ENCODE measurements at regions not wholly inside any gene's neighbourhood (a gene's known extent, or its start where the extent isn't known, plus 50 kb on each side); places are given as distances from the start of the nearest gene placed in this dataset.

- POLR2A ChIA-PET, result no interaction called here
- Histone ChIP-seq H3K9me3 (ENCODE audit: low read length) (no peaks in the 10 kb centered on the region), H3K9ac (ENCODE audit: insufficient read depth, low read depth, low read length) (no peak overlapping the region), H3K79me2 (ENCODE audit: insufficient read depth, low read length) (no peaks in the 10 kb centered on the region), H3K4me1 (ENCODE audit: insufficient read depth, low read length) (no peaks in the 10 kb centered on the region), H3K36me3 (replicated peaks in 1 of 2; ENCODE audit: control insufficient read depth in 1 of 2, insufficient read depth in 2 of 2, low read length in 2 of 2) (no peaks in the 10 kb centered on the region), H4K20me1 (ENCODE audit: insufficient read depth, low read length) (no peaks in the 10 kb centered on the region), H3K27ac (ENCODE audit: extremely low read length, insufficient read depth, low read length) (no peak overlapping the region), H3K27me3 (ENCODE audit: control insufficient read depth in 1 of 2, insufficient read depth in 2 of 2, low read length in 2 of 2) (peaks cover 0 to 3% of the 10 kb centered on the region in 2 experiments; a peak in 1 of 5 replicates), H3K4me3 (replicated peaks in 1 of 3; ENCODE audit: insufficient read depth in 1 of 3, low read depth in 2 of 3, low read length in 3 of 3) (no peak overlapping the region), H3K4me2 (ENCODE audit: low read depth, low read length) (no peak overlapping the region), H2AFZ (ENCODE audit: low read length) (no peak overlapping the region)
- CTCF ChIA-PET (ENCODE audit: low intra/inter-chr PET ratio, low total read pairs), result no interaction called here
- WGBS (ENCODE audit: low lambda C conversion rate), result 0% methylated on average over 3 of the region's 3 CpGs
- intact Hi-C loops (cut with micrococcal nuclease; ENCODE audit: unreplicated experiment) (loop anchor here (5.0 kb wide), 1 partner anchor 1331 kb away; no protein-coding TSS in a partner anchor), in situ Hi-C loops (cut with HindIII; ENCODE audit: extremely low pct_ligation_motif_present, low pct_unique_long_range_greater_than_20kb) (no loop called here)
- FAIRE-seq, result no peak
- no peak for ATAC-seq
- no TSS peak for BruUV-seq (replicated peaks)
- DNase-seq (ENCODE audit: low spot score), result no peak
- TF ChIP-seq NKX3-1 (CRISPR knock-in tag; IDR thresholded peaks at IDR 0.05), result no peak
- TF ChIP-seq ZNF580 (CRISPR knock-in tag; IDR thresholded peaks at IDR 0.05; ENCODE audit: borderline replicate concordance, low read depth), result no peak
- TF ChIP-seq, protein P1, sequence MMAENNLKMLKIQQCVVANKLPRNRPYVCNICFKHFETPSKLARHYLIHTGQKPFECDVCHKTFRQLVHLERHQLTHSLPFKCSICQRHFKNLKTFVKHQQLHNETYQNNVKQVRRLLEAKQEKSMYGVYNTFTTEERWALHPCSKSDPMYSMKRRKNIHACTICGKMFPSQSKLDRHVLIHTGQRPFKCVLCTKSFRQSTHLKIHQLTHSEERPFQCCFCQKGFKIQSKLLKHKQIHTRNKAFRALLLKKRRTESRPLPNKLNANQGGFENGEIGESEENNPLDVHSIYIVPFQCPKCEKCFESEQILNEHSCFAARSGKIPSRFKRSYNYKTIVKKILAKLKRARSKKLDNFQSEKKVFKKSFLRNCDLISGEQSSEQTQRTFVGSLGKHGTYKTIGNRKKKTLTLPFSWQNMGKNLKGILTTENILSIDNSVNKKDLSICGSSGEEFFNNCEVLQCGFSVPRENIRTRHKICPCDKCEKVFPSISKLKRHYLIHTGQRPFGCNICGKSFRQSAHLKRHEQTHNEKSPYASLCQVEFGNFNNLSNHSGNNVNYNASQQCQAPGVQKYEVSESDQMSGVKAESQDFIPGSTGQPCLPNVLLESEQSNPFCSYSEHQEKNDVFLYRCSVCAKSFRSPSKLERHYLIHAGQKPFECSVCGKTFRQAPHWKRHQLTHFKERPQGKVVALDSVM (CRISPR knock-in tag; IDR thresholded peaks at IDR 0.05), result no peak
- no peak for TF ChIP-seq ATF5 (CRISPR knock-in tag; IDR thresholded peaks at IDR 0.05; ENCODE audit: low read depth)
- TF ChIP-seq, protein P2, sequence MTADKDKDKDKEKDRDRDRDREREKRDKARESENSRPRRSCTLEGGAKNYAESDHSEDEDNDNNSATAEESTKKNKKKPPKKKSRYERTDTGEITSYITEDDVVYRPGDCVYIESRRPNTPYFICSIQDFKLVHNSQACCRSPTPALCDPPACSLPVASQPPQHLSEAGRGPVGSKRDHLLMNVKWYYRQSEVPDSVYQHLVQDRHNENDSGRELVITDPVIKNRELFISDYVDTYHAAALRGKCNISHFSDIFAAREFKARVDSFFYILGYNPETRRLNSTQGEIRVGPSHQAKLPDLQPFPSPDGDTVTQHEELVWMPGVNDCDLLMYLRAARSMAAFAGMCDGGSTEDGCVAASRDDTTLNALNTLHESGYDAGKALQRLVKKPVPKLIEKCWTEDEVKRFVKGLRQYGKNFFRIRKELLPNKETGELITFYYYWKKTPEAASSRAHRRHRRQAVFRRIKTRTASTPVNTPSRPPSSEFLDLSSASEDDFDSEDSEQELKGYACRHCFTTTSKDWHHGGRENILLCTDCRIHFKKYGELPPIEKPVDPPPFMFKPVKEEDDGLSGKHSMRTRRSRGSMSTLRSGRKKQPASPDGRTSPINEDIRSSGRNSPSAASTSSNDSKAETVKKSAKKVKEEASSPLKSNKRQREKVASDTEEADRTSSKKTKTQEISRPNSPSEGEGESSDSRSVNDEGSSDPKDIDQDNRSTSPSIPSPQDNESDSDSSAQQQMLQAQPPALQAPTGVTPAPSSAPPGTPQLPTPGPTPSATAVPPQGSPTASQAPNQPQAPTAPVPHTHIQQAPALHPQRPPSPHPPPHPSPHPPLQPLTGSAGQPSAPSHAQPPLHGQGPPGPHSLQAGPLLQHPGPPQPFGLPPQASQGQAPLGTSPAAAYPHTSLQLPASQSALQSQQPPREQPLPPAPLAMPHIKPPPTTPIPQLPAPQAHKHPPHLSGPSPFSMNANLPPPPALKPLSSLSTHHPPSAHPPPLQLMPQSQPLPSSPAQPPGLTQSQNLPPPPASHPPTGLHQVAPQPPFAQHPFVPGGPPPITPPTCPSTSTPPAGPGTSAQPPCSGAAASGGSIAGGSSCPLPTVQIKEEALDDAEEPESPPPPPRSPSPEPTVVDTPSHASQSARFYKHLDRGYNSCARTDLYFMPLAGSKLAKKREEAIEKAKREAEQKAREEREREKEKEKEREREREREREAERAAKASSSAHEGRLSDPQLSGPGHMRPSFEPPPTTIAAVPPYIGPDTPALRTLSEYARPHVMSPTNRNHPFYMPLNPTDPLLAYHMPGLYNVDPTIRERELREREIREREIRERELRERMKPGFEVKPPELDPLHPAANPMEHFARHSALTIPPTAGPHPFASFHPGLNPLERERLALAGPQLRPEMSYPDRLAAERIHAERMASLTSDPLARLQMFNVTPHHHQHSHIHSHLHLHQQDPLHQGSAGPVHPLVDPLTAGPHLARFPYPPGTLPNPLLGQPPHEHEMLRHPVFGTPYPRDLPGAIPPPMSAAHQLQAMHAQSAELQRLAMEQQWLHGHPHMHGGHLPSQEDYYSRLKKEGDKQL (CRISPR knock-in tag; IDR thresholded peaks at IDR 0.05; ENCODE audit: low read depth), result no peak
- TF ChIP-seq HNRNPL (IDR thresholded peaks at IDR 0.05; ENCODE audit: low read depth, low read length), result no peak
- TF ChIP-seq ZNF350 (CRISPR knock-in tag; IDR thresholded peaks at IDR 0.05; ENCODE audit: borderline replicate concordance, low read depth), result no peak
- no peak for TF ChIP-seq ZSCAN20 (CRISPR knock-in tag; IDR thresholded peaks at IDR 0.05; ENCODE audit: borderline replicate concordance)
- no peak for TF ChIP-seq KLF13 (CRISPR knock-in tag; IDR thresholded peaks at IDR 0.05)
- no peak for TF ChIP-seq BHLHE40 (IDR thresholded peaks at IDR 0.05; ENCODE audit: low read length)
Measured at GRCh38 chr9:4353236-4353635, 53.4 kb upstream of the GLIS3 start.

All from HepG2 (cell line).